H9 (cell line): ENCODE measurements at regions not wholly inside any gene's neighbourhood (a gene's known extent, or its start where the extent isn't known, plus 50 kb on each side); places are given as distances from the start of the nearest gene placed in this dataset.

Source experiments
- DNase-seq: peaks from one replicate; pipeline ENCODE4 v3.0.0-alpha.2; 2017
- H2AFZ ChIP-seq: one replicate; pipeline ENCODE4 v1.6.1; 2013; ENCODE audit warnings: mild to moderate bottlenecking, low read length, control low read depth, moderate library complexity
- H2AK5ac ChIP-seq: 2 replicates; pipeline ENCODE4 v1.6.1; 2013; ENCODE audit warnings: low read length, control low read depth, mixed read lengths; ENCODE audit not compliant: insufficient read length
- H2BK120ac ChIP-seq: one replicate; pipeline ENCODE4 v1.6.1; 2013; ENCODE audit warnings: low read depth, mild to moderate bottlenecking, low read length, control low read depth, inconsistent platforms; ENCODE audit not compliant: poor library complexity, severe bottlenecking
- H2BK12ac ChIP-seq: 2 replicates; pipeline ENCODE4 v1.6.1; 2013; ENCODE audit warnings: low read length, control low read depth, mixed read lengths, low read depth; ENCODE audit not compliant: insufficient read length
- H2BK15ac ChIP-seq: 2 replicates; pipeline ENCODE4 v1.6.1; 2013; ENCODE audit warnings: low read depth, low read length, control low read depth
- H2BK20ac ChIP-seq: one replicate; pipeline ENCODE4 v1.6.1; 2013; ENCODE audit warnings: low read depth, mild to moderate bottlenecking, low read length, control low read depth, inconsistent platforms; ENCODE audit not compliant: poor library complexity, severe bottlenecking
- H2BK5ac ChIP-seq: 2 replicates; pipeline ENCODE4 v1.6.1; 2013; ENCODE audit warnings: low read length, control low read depth, mixed read lengths; ENCODE audit not compliant: insufficient read length
- H3K14ac ChIP-seq: 2 replicates; pipeline ENCODE4 v1.6.1; 2013; ENCODE audit warnings: low read length, control low read depth; ENCODE audit not compliant: insufficient read depth
- H3K18ac ChIP-seq: 2 replicates; pipeline ENCODE4 v1.6.1; 2013; ENCODE audit warnings: low read depth, mild to moderate bottlenecking, mixed read lengths, low read length, control low read depth; ENCODE audit not compliant: insufficient read length
- H3K23ac ChIP-seq: 2 replicates; pipeline ENCODE4 v1.6.1; 2013; ENCODE audit warnings: low read length, control low read depth, mixed read lengths, low read depth; ENCODE audit not compliant: insufficient read length
- H3K23me2 ChIP-seq: 2 replicates; pipeline ENCODE4 v1.6.1; 2013; ENCODE audit warnings: low read depth, mild to moderate bottlenecking, mixed read lengths, low read length, control low read depth; ENCODE audit not compliant: insufficient read length, poor library complexity, severe bottlenecking
- H3K27ac ChIP-seq: 2 replicates; pipeline ENCODE4 v1.5.1; 2013; ENCODE audit warnings: low read length, control low read depth, mixed read lengths, low read depth; ENCODE audit not compliant: insufficient read length
- H3K27me3 ChIP-seq: 2 replicates; pipeline ENCODE4 v1.6.1; 2013; ENCODE audit warnings: low read length, control low read depth, inconsistent platforms; ENCODE audit not compliant: insufficient read depth
- H3K4ac ChIP-seq: 2 replicates; pipeline ENCODE4 v1.6.1; 2013; ENCODE audit warnings: low read depth, mild to moderate bottlenecking, control low read depth, inconsistent platforms, low read length, moderate library complexity
- H3K4me1 ChIP-seq: 2 replicates; pipeline ENCODE4 v1.6.1; 2013; ENCODE audit warnings: low read length, control low read depth, inconsistent platforms; ENCODE audit not compliant: insufficient read depth
- H3K4me2 ChIP-seq: 2 replicates; pipeline ENCODE4 v1.6.1; 2013; ENCODE audit warnings: low read length, control low read depth, mixed read lengths; ENCODE audit not compliant: insufficient read length, insufficient read depth
- H3K56ac ChIP-seq: 2 replicates; pipeline ENCODE4 v1.6.1; 2013; ENCODE audit warnings: low read depth, mild to moderate bottlenecking, mixed read lengths, low read length, control low read depth; ENCODE audit not compliant: insufficient read length
- H3K79me1 ChIP-seq: 2 replicates; pipeline ENCODE4 v1.6.1; 2013; ENCODE audit warnings: low read depth, mild to moderate bottlenecking, moderate library complexity, low read length, control low read depth, inconsistent platforms; ENCODE audit not compliant: insufficient read depth, poor library complexity, severe bottlenecking
- H3K79me2 ChIP-seq: 2 replicates; pipeline ENCODE4 v1.6.1; 2013; ENCODE audit warnings: low read length, control low read depth, inconsistent platforms; ENCODE audit not compliant: insufficient read depth
- H3K9ac ChIP-seq: 2 replicates; pipeline ENCODE4 v1.6.1; 2013; ENCODE audit warnings: low read length, control low read depth, mixed read lengths; ENCODE audit not compliant: insufficient read length; ENCODE audit errors: extremely low read depth
- H3K9me3 ChIP-seq: one replicate; pipeline ENCODE4 v1.6.1; 2013; ENCODE audit warnings: low read depth, low read length, inconsistent platforms; ENCODE audit not compliant: control insufficient read depth
- H3T11ph ChIP-seq: one replicate; pipeline ENCODE4 v1.6.1; 2013; ENCODE audit warnings: mild to moderate bottlenecking, low read length, control low read depth, inconsistent platforms
- H4K20me1 ChIP-seq: one replicate; pipeline ENCODE4 v1.6.1; 2013; ENCODE audit not compliant: control insufficient read depth, insufficient read length, insufficient read depth
- H4K5ac ChIP-seq: 2 replicates; pipeline ENCODE4 v1.6.1; 2013; ENCODE audit warnings: low read depth, mild to moderate bottlenecking, mixed read lengths, low read length, control low read depth; ENCODE audit not compliant: insufficient read length
- H4K8ac ChIP-seq: replicated peaks from 2 replicates; pipeline ENCODE4 v1.6.1; 2013; ENCODE audit warnings: low read length, control low read depth, mixed read lengths, low read depth; ENCODE audit not compliant: insufficient read length
- H4K91ac ChIP-seq: 2 replicates; pipeline ENCODE4 v1.6.1; 2013; ENCODE audit warnings: low read depth, mild to moderate bottlenecking, moderate library complexity, mixed read lengths, low read length, control low read depth; ENCODE audit not compliant: insufficient read length
- H3K27ac Mint-ChIP-seq, 3 experiments: 2 replicates in 2 of 3; 3 replicates in 1 of 3; pipeline ENCODE4 v1.8.0; 2020 to 2021; ENCODE audit warnings: mixed read lengths in 3 of 3, mild to moderate bottlenecking in 1 of 3, moderate library complexity in 1 of 3
- H3K27me3 Mint-ChIP-seq: 2 replicates; pipeline ENCODE4 v1.8.0; 2021; ENCODE audit warnings: low read depth, mild to moderate bottlenecking, moderate library complexity, mixed read lengths
- H3K36me3 Mint-ChIP-seq, 3 experiments: 2 replicates in 2 of 3; 3 replicates in 1 of 3; pipeline ENCODE4 v1.8.0; 2020 to 2021; ENCODE audit warnings: low read depth in 3 of 3, mixed read lengths in 3 of 3; ENCODE audit not compliant: insufficient read depth in 1 of 3
- H3K4me1 Mint-ChIP-seq, 2 experiments: 2 replicates each; pipeline ENCODE4 v1.8.0; 2020; ENCODE audit warnings: mixed read lengths in 2 of 2
- H3K4me3 Mint-ChIP-seq, 2 experiments: 2 replicates in 1 of 2; 3 replicates in 1 of 2; pipeline ENCODE4 v1.8.0; 2020 to 2021; ENCODE audit warnings: mild to moderate bottlenecking in 2 of 2, mixed read lengths in 2 of 2, moderate library complexity in 1 of 2
- H3K9me3 Mint-ChIP-seq, 2 experiments: 2 replicates in 1 of 2; 3 replicates in 1 of 2; pipeline ENCODE4 v1.8.0; 2020; ENCODE audit warnings: mild to moderate bottlenecking in 2 of 2, mixed read lengths in 2 of 2, moderate library complexity in 1 of 2
- CTCF ChIP-seq: fragments of 200-600 bp; sonication (generic); conservative IDR thresholded peaks from 3 replicates; pipeline ENCODE4 v1.8.0; 2021; ENCODE audit warnings: antibody characterized with exemption, mild to moderate bottlenecking
- WGBS: extraction: QIAGEN DNeasy Blood & Tissue Kit; methylation state at CpG from one replicate; pipeline ENCODE4 v1.1.7; 2013; ENCODE audit warnings: missing lambda C conversion rate, low lambda C conversion rate, mixed read lengths; ENCODE audit not compliant: insufficient read length; ENCODE audit errors: extremely low coverage; 5-methylcytosine and 5-hydroxymethylcytosine counted together

DNA sequence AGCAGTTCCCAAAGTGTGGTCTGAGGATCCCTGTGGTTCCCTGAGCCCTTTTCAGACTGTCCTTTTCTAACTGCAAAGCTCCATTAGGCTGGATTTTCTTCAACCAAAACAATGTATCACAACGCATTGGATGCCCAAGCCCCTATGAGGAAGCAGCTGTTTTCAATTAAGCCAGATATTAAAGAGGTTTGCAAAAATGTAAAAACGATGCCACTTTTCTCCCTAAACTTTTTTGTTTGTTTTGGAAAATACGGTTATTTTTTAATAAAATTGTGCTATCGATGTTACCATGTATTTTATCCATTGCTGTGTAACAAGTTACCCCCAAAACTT, 170.4 kb upstream of the BCOR start:
- Histone ChIP-seq H2BK5ac (no peak overlapping the region), H3K27me3 (peaks cover 3% of the 10 kb centered on the region; the same call in 1 of the 2 replicates), H2AK5ac (no peak overlapping the region), H3K9me3 (no peaks in the 10 kb centered on the region), H3K27ac (no peak overlapping the region), H2BK20ac (no peak overlapping the region), H2AFZ (no peak overlapping the region), H3K23ac (no peak overlapping the region), H3K79me2 (no peaks in the 10 kb centered on the region), H4K8ac (no peak overlapping the region), H3K79me1 (no peaks in the 10 kb centered on the region), H3K4me1 (no peaks in the 10 kb centered on the region; the same call in 1 of the 2 replicates), H4K5ac (no peak overlapping the region), H3K56ac (no peak overlapping the region), H3K9ac (no peak overlapping the region), H4K20me1 (no peaks in the 10 kb centered on the region), H2BK120ac (no peak overlapping the region), H3K23me2 (peaks cover 8% of the 10 kb centered on the region), H2BK12ac (no peak overlapping the region), H2BK15ac (no peak overlapping the region), H3T11ph (no peak overlapping the region), H3K18ac (no peak overlapping the region), H3K4ac (no peak overlapping the region), H3K4me2 (no peak overlapping the region), H3K14ac (no peak overlapping the region), H4K91ac (no peak overlapping the region)
- peaks cover 21 to 25% of the 10 kb centered on the region in 2 experiments for H3K4me1 Mint-ChIP-seq
- H3K27me3 Mint-ChIP-seq = peaks cover 44% of the 10 kb centered on the region
- no peak overlapping the region for H3K4me3 Mint-ChIP-seq
- WGBS = no CpG with 5 or more reads among the region's 4 CpGs
- no peak for DNase-seq
- peaks cover 0 to 3% (median 0%) of the 10 kb centered on the region in 3 experiments; a peak in 2 of 7 replicates for H3K36me3 Mint-ChIP-seq
- TF ChIP-seq CTCF = no peak
- H3K27ac Mint-ChIP-seq = no peak overlapping the region
- peaks cover 65 to 66% of the 10 kb centered on the region in 2 experiments for H3K9me3 Mint-ChIP-seq
